Naive thymus-derived CD4-positive, alpha-beta T cell (primary cell): ENCODE measurements at regions not wholly inside any gene's neighbourhood (a gene's known extent, or its start where the extent isn't known, plus 50 kb on each side); places are given as distances from the start of the nearest gene placed in this dataset.

Experiments used
- ATAC-seq: fragments of 150-1000 bp; cut with Tn5 transposase; 2 replicates; pipeline ENCODE4 v1.10.0; 2021; ENCODE audit warnings: mild to moderate bottlenecking, moderate library complexity
- CTCF ChIA-PET: fragments of 350-600 bp; sonication (Branson Sonifier 250); formaldehyde crosslinking; loops from one replicate; lab custom pipeline; 2021; ENCODE audit warnings: antibody characterized with exemption; lab: Charles Lee
- POLR2A ChIA-PET: fragments of 350-600 bp; sonication (Branson Sonifier 250); formaldehyde crosslinking; loops from one replicate; lab custom pipeline; 2021; ENCODE audit warnings: antibody characterized with exemption, inconsistent platforms; lab: Charles Lee
- DNase-seq, 9 donors: peaks; one replicate each; pipeline versions ENCODE4 v3.0.0 to v3.0.0-alpha.2; 2020 to 2022; ENCODE audit warnings: mixed read lengths in 1 of 9
- H3K27ac ChIP-seq: one replicate; pipeline ENCODE4 v1.7.0; 2013; ENCODE audit warnings: mild to moderate bottlenecking, low read depth, low read length, moderate library complexity
- H3K27me3 ChIP-seq, 2 donors: one replicate each; pipeline ENCODE4 v1.7.0; 2013; ENCODE audit warnings: low read length in 2 of 2, mild to moderate bottlenecking in 2 of 2, moderate library complexity in 2 of 2; ENCODE audit not compliant: control insufficient read depth in 2 of 2, insufficient read depth in 2 of 2
- H3K36me3 ChIP-seq, 3 experiments: 1 replicate in 2 of 3; 2 replicates in 1 of 3; pipeline ENCODE4 v1.7.0; 2013; ENCODE audit warnings: low read length in 3 of 3, mild to moderate bottlenecking in 3 of 3, moderate library complexity in 1 of 3; ENCODE audit not compliant: insufficient read depth in 3 of 3, control insufficient read depth in 2 of 3
- H3K4me1 ChIP-seq, 2 donors: one replicate each; pipeline ENCODE4 v1.7.0; 2013; ENCODE audit warnings: low read length in 2 of 2, mild to moderate bottlenecking in 2 of 2, moderate library complexity in 1 of 2; ENCODE audit not compliant: control insufficient read depth in 2 of 2, insufficient read depth in 2 of 2
- H3K4me3 ChIP-seq: 2 replicates; pipeline ENCODE4 v1.7.0; 2013; ENCODE audit warnings: mild to moderate bottlenecking, low read length
- H3K9me3 ChIP-seq, 3 experiments: 1 replicate in 2 of 3; 2 replicates in 1 of 3; pipeline ENCODE4 v1.7.0; 2013; ENCODE audit warnings: low read length in 3 of 3; ENCODE audit not compliant: control insufficient read depth in 2 of 3
- H3K27ac Mint-ChIP-seq, 9 donors: one replicate each; pipeline ENCODE4 v1.8.0; 2020 to 2022; ENCODE audit warnings: mixed read lengths in 9 of 9, mild to moderate bottlenecking in 8 of 9, moderate library complexity in 5 of 9, inconsistent platforms in 2 of 9
- H3K27me3 Mint-ChIP-seq, 5 donors: one replicate each; pipeline ENCODE4 v1.8.0; 2021 to 2022; ENCODE audit warnings: mixed read lengths in 5 of 5, mild to moderate bottlenecking in 1 of 5
- H3K36me3 Mint-ChIP-seq, 5 donors: one replicate each; pipeline ENCODE4 v1.8.0; 2020 to 2022; ENCODE audit warnings: mixed read lengths in 5 of 5, mild to moderate bottlenecking in 3 of 5, inconsistent platforms in 1 of 5
- H3K4me1 Mint-ChIP-seq, 7 donors: one replicate each; pipeline ENCODE4 v1.8.0; 2020 to 2022; ENCODE audit warnings: mixed read lengths in 7 of 7, mild to moderate bottlenecking in 3 of 7, inconsistent platforms in 1 of 7
- H3K4me3 Mint-ChIP-seq, 10 donors: one replicate each; pipeline ENCODE4 v1.8.0; 2020 to 2022; ENCODE audit warnings: mild to moderate bottlenecking in 10 of 10, mixed read lengths in 10 of 10, moderate library complexity in 6 of 10, inconsistent platforms in 2 of 10
- H3K9me3 Mint-ChIP-seq, 11 donors: one replicate each; pipeline ENCODE4 v1.8.0; 2020 to 2022; ENCODE audit warnings: mixed read lengths in 11 of 11, mild to moderate bottlenecking in 4 of 11, inconsistent platforms in 1 of 11, moderate library complexity in 1 of 11
- intact Hi-C, 2 donors: fragments of 100-400 bp; cut with micrococcal nuclease; formaldehyde crosslinking; loops; one replicate each; pipeline ENCODE4 v1.15.1; 2023

- no peak overlapping the region for H3K27ac Mint-ChIP-seq
- POLR2A ChIA-PET: no interaction called here
- Histone ChIP-seq H3K27me3 (no peaks in the 10 kb centered on the region), H3K4me1 (no peaks in the 10 kb centered on the region), H3K27ac (no peak overlapping the region), H3K36me3 (no peaks in the 10 kb centered on the region), H3K9me3 (no peaks in the 10 kb centered on the region), H3K4me3 (no peak overlapping the region)
- peaks cover 0 to 33% (median 5%) of the 10 kb centered on the region in 5 donors for H3K27me3 Mint-ChIP-seq
- ATAC-seq (no peak), DNase-seq (no peak)
- H3K4me3 Mint-ChIP-seq: no peak overlapping the region
- CTCF ChIA-PET: no interaction called here
- no peaks in the 10 kb centered on the region for H3K36me3 Mint-ChIP-seq
- peaks cover 0 to 3% (median 0%) of the 10 kb centered on the region in 7 donors for H3K4me1 Mint-ChIP-seq
- intact Hi-C loops: no loop called here
- peaks cover 0 to 1% (median 0%) of the 10 kb centered on the region in 11 donors for H3K9me3 Mint-ChIP-seq
These were observed 198.5 kb upstream of the WSCD1 start for GRCh38 chr17:5871666-5872065.

GRCh38 chr17:5872831-5873230 is 197.3 kb upstream of the WSCD1 start:
- intact Hi-C loops: no loop called here
- Mint-ChIP-seq H3K4me1 (peaks cover 0 to 3% (median 0%) of the 10 kb centered on the region in 7 donors), H3K9me3 (peaks cover 0 to 1% (median 0%) of the 10 kb centered on the region in 11 donors), H3K4me3 (no peak overlapping the region), H3K36me3 (no peaks in the 10 kb centered on the region), H3K27ac (no peak overlapping the region), H3K27me3 (peaks cover 0 to 34% (median 11%) of the 10 kb centered on the region in 5 donors)
- Histone ChIP-seq H3K36me3 (no peaks in the 10 kb centered on the region), H3K27ac (no peak overlapping the region), H3K9me3 (no peaks in the 10 kb centered on the region), H3K4me3 (no peak overlapping the region), H3K4me1 (no peaks in the 10 kb centered on the region), H3K27me3 (no peaks in the 10 kb centered on the region)
- no peak for ATAC-seq
- DNase-seq: no peak
- POLR2A ChIA-PET: no interaction called here
- CTCF ChIA-PET: no interaction called here

- Histone ChIP-seq H3K4me3 (no peak overlapping the region), H3K9me3 (no peaks in the 10 kb centered on the region), H3K27me3 (no peaks in the 10 kb centered on the region), H3K4me1 (no peaks in the 10 kb centered on the region), H3K36me3 (no peaks in the 10 kb centered on the region), H3K27ac (no peak overlapping the region)
- CTCF ChIA-PET: no interaction called here
- POLR2A ChIA-PET: no interaction called here
- Mint-ChIP-seq H3K27ac (no peak overlapping the region), H3K4me3 (no peak overlapping the region), H3K36me3 (no peaks in the 10 kb centered on the region), H3K4me1 (peaks cover 0 to 3% (median 0%) of the 10 kb centered on the region in 7 donors), H3K27me3 (peaks cover 0 to 30% (median 11%) of the 10 kb centered on the region in 5 donors), H3K9me3 (peaks cover 0 to 1% (median 0%) of the 10 kb centered on the region in 11 donors)
- no peak for DNase-seq
- intact Hi-C loops: no loop called here
- ATAC-seq: no peak
These were observed 196.4 kb upstream of the WSCD1 start for GRCh38 chr17:5873781-5874180.

GRCh38 chr17:5874486-5874885 is 195.7 kb upstream of the WSCD1 start:
- DNase-seq: no peak
- no peaks in the 10 kb centered on the region for H3K36me3 ChIP-seq
- H3K27me3 Mint-ChIP-seq: peaks cover 0 to 30% (median 11%) of the 10 kb centered on the region in 5 donors
- peaks cover 0 to 1% (median 0%) of the 10 kb centered on the region in 11 donors for H3K9me3 Mint-ChIP-seq
- H3K27me3 ChIP-seq: no peaks in the 10 kb centered on the region
- H3K27ac Mint-ChIP-seq: no peak overlapping the region
- H3K4me3 Mint-ChIP-seq: no peak overlapping the region
- ATAC-seq: no peak
- no peak overlapping the region for H3K4me3 ChIP-seq
- intact Hi-C loops: no loop called here
- CTCF ChIA-PET: no interaction called here
- H3K9me3 ChIP-seq: no peaks in the 10 kb centered on the region
- H3K36me3 Mint-ChIP-seq: no peaks in the 10 kb centered on the region
- H3K27ac ChIP-seq: no peak overlapping the region
- no peaks in the 10 kb centered on the region for H3K4me1 ChIP-seq
- H3K4me1 Mint-ChIP-seq: peaks cover 0 to 3% (median 0%) of the 10 kb centered on the region in 7 donors
- POLR2A ChIA-PET: no interaction called here

GRCh38 chr17:5877366-5877765 is 192.8 kb upstream of the WSCD1 start:
- H3K27me3 ChIP-seq: no peaks in the 10 kb centered on the region
- POLR2A ChIA-PET: no interaction called here
- CTCF ChIA-PET: no interaction called here
- no peak overlapping the region for H3K4me3 Mint-ChIP-seq
- ATAC-seq (no peak), DNase-seq (no peak)
- H3K27me3 Mint-ChIP-seq: peaks cover 2 to 40% (median 17%) of the 10 kb centered on the region in 5 donors
- H3K4me1 ChIP-seq: no peaks in the 10 kb centered on the region
- intact Hi-C loops: no loop called here
- H3K9me3 ChIP-seq: no peaks in the 10 kb centered on the region
- no peak overlapping the region for H3K27ac ChIP-seq
- no peak overlapping the region for H3K4me3 ChIP-seq
- H3K36me3 ChIP-seq: no peaks in the 10 kb centered on the region
- peaks cover 0 to 1% (median 0%) of the 10 kb centered on the region in 11 donors for H3K9me3 Mint-ChIP-seq
- H3K4me1 Mint-ChIP-seq: peaks cover 0 to 3% (median 0%) of the 10 kb centered on the region in 7 donors
- H3K27ac Mint-ChIP-seq: no peak overlapping the region
- H3K36me3 Mint-ChIP-seq: no peaks in the 10 kb centered on the region

GRCh38 chr17:5877948-5878347 is 192.2 kb upstream of the WSCD1 start:
- Mint-ChIP-seq H3K9me3 (peaks cover 0 to 3% (median 0%) of the 10 kb centered on the region in 11 donors), H3K4me3 (no peak overlapping the region), H3K4me1 (peaks cover 0 to 3% (median 0%) of the 10 kb centered on the region in 7 donors), H3K36me3 (no peaks in the 10 kb centered on the region), H3K27me3 (peaks cover 2 to 42% (median 20%) of the 10 kb centered on the region in 5 donors), H3K27ac (no peak overlapping the region)
- Histone ChIP-seq H3K9me3 (no peaks in the 10 kb centered on the region), H3K27me3 (no peaks in the 10 kb centered on the region), H3K36me3 (no peaks in the 10 kb centered on the region), H3K4me3 (no peak overlapping the region), H3K27ac (no peak overlapping the region), H3K4me1 (no peaks in the 10 kb centered on the region)
- DNase-seq (no peak), ATAC-seq (no peak)
- intact Hi-C loops: no loop called here
- CTCF ChIA-PET: no interaction called here
- POLR2A ChIA-PET: no interaction called here

GRCh38 chr17:5881849-5882248 is 188.3 kb upstream of the WSCD1 start:
- peaks cover 2 to 45% (median 15%) of the 10 kb centered on the region in 5 donors for H3K27me3 Mint-ChIP-seq
- H3K36me3 Mint-ChIP-seq: no peaks in the 10 kb centered on the region
- no peaks in the 10 kb centered on the region for H3K27me3 ChIP-seq
- H3K9me3 Mint-ChIP-seq: peaks cover 0 to 2% (median 0%) of the 10 kb centered on the region in 11 donors
- DNase-seq (no peak), ATAC-seq (no peak)
- no peaks in the 10 kb centered on the region for H3K9me3 ChIP-seq
- H3K4me3 Mint-ChIP-seq: no peak overlapping the region
- H3K27ac Mint-ChIP-seq: no peak overlapping the region
- ChIA-PET CTCF (no interaction called here), POLR2A (no interaction called here)
- H3K4me3 ChIP-seq: no peak overlapping the region
- H3K36me3 ChIP-seq: no peaks in the 10 kb centered on the region
- no peak overlapping the region for H3K27ac ChIP-seq
- intact Hi-C loops: no loop called here
- no peaks in the 10 kb centered on the region for H3K4me1 Mint-ChIP-seq
- no peaks in the 10 kb centered on the region for H3K4me1 ChIP-seq
